ENCODE measurements at regions not wholly inside any gene's neighbourhood (a gene's known extent, or its start where the extent isn't known, plus 50 kb on each side); places are given as distances from the start of the nearest gene placed in this dataset.

DNA sequence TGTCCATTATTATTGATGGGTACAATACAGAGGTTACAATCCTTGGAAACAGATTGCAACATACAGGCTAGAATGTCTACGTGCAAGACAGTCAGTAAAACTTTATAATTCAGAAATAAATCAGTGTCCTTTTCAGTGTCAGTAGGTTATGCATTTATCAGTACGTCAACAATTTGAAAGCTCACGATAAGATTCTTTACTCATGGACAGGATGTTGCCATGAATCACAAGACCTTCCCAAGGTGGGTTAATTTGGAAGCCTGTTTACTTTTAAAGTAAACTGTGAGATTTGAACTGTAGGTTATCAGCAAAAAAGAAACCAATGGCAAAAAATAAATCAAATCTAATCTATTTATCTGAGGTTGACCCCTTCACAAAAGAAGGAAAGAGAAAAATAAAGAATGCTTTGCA, 243.9 kb upstream of the AGTR1 start:
- Histone ChIP-seq H3F3A (ENCODE audit: insufficient read depth) (no peaks in the 10 kb centered on the region), H2AFZ (ENCODE audit: low read depth, low read length, severe bottlenecking) (no peak overlapping the region), H3K9me3 (ENCODE audit: insufficient read depth, low read length) (no peaks in the 10 kb centered on the region), H3K4me3 (ENCODE audit: insufficient read depth, low read length, poor library complexity, severe bottlenecking) (no peak overlapping the region), H3K79me2 (ENCODE audit: insufficient read depth, low read length) (no peaks in the 10 kb centered on the region), H3K27me3 (ENCODE audit: low read length) (no peaks in the 10 kb centered on the region), H3K9me2 (replicated peaks; ENCODE audit: insufficient read depth, low read length) (no peaks in the 10 kb centered on the region), H3K27ac (ENCODE audit: low read depth, low read length) (no peak overlapping the region), H3K36me3 (ENCODE audit: low read length) (no peaks in the 10 kb centered on the region), H3K9ac (ENCODE audit: low read length) (no peak overlapping the region), H4K20me1 (ENCODE audit: low read depth, low read length) (no peaks in the 10 kb centered on the region), H3K4me2 (ENCODE audit: low read depth, low read length, poor library complexity, severe bottlenecking) (no peak overlapping the region)
- TF ChIP-seq CTCF (IDR thresholded peaks at IDR 0.05; ENCODE audit: insufficient read depth, low read length, poor library complexity, severe bottlenecking): no peak
- TF ChIP-seq EZH2phosphoT487 (conservative IDR thresholded peaks at IDR 0.05; ENCODE audit: low read length): no peak

GRCh38 chr3:148455098-148455497, 242.6 kb upstream of the AGTR1 start:
- TF ChIP-seq EZH2phosphoT487 (conservative IDR thresholded peaks at IDR 0.05; ENCODE audit: low read length) (no peak), CTCF (IDR thresholded peaks at IDR 0.05; ENCODE audit: insufficient read depth, low read length, poor library complexity, severe bottlenecking) (no peak)
- no peak overlapping the region for H3K4me2 ChIP-seq (ENCODE audit: low read depth, low read length, poor library complexity, severe bottlenecking)
- H3K4me3 ChIP-seq (ENCODE audit: insufficient read depth, low read length, poor library complexity, severe bottlenecking): no peak overlapping the region

GRCh38 chr3:148457886-148458285, 239.8 kb upstream of the AGTR1 start:
- Histone ChIP-seq H3K27me3 (ENCODE audit: low read length) (no peaks in the 10 kb centered on the region), H3K36me3 (ENCODE audit: low read length) (no peaks in the 10 kb centered on the region), H3K4me3 (ENCODE audit: insufficient read depth, low read length, poor library complexity, severe bottlenecking) (no peak overlapping the region), H3K27ac (ENCODE audit: low read depth, low read length) (no peak overlapping the region), H3K4me2 (ENCODE audit: low read depth, low read length, poor library complexity, severe bottlenecking) (no peak overlapping the region), H4K20me1 (ENCODE audit: low read depth, low read length) (no peaks in the 10 kb centered on the region), H2AFZ (ENCODE audit: low read depth, low read length, severe bottlenecking) (no peak overlapping the region), H3K79me2 (ENCODE audit: insufficient read depth, low read length) (no peaks in the 10 kb centered on the region), H3K9ac (ENCODE audit: low read length) (no peak overlapping the region), H3K9me3 (ENCODE audit: insufficient read depth, low read length) (no peaks in the 10 kb centered on the region), H3K9me2 (replicated peaks; ENCODE audit: insufficient read depth, low read length) (no peaks in the 10 kb centered on the region), H3F3A (ENCODE audit: insufficient read depth) (no peaks in the 10 kb centered on the region)
- TF ChIP-seq CTCF (IDR thresholded peaks at IDR 0.05; ENCODE audit: insufficient read depth, low read length, poor library complexity, severe bottlenecking): no peak
- no peak for TF ChIP-seq EZH2phosphoT487 (conservative IDR thresholded peaks at IDR 0.05; ENCODE audit: low read length)

More at GRCh38 chr3:148455098-148455497, 242.6 kb upstream of the AGTR1 start:
- Histone ChIP-seq H3K27me3 (ENCODE audit: low read length) (no peaks in the 10 kb centered on the region), H3K9me3 (ENCODE audit: insufficient read depth, low read length) (no peaks in the 10 kb centered on the region), H3K27ac (ENCODE audit: low read depth, low read length) (no peak overlapping the region), H3K36me3 (ENCODE audit: low read length) (no peaks in the 10 kb centered on the region), H3K79me2 (ENCODE audit: insufficient read depth, low read length) (no peaks in the 10 kb centered on the region), H3K9me2 (replicated peaks; ENCODE audit: insufficient read depth, low read length) (no peaks in the 10 kb centered on the region), H3K9ac (ENCODE audit: low read length) (no peak overlapping the region), H2AFZ (ENCODE audit: low read depth, low read length, severe bottlenecking) (no peak overlapping the region), H4K20me1 (ENCODE audit: low read depth, low read length) (no peaks in the 10 kb centered on the region), H3F3A (ENCODE audit: insufficient read depth) (no peaks in the 10 kb centered on the region)
